Testis (tissue), 2 donors: ENCODE measurements at regions not wholly inside any gene's neighbourhood (a gene's known extent, or its start where the extent isn't known, plus 50 kb on each side); places are given as distances from the start of the nearest gene placed in this dataset.

Source experiments
- CTCF ChIP-seq, 3 experiments: fragments of 450-650 bp in 2 of 3; fragments of 200-600 bp in 1 of 3; sonication (generic) in 1 of 3; IDR thresholded peaks; one replicate each; pipeline ENCODE4 v1.5.1; 2016 to 2019; ENCODE audit warnings: antibody characterized with exemption in 3 of 3, mild to moderate bottlenecking in 2 of 3, moderate library complexity in 1 of 3
- POLR2A ChIP-seq: fragments of 450-650 bp; IDR thresholded peaks from one replicate; pipeline ENCODE4 v1.6.1; 2017; ENCODE audit warnings: antibody characterized with exemption, mild to moderate bottlenecking, moderate library complexity

- TF ChIP-seq CTCF (IDR thresholded peaks at IDR 0.05) (no peak), POLR2A (no peak)
These were observed 1038.6 kb downstream of the TUSC7 start for GRCh38 chr3:117748131-117748530.
